ENCODE measurements at regions not wholly inside any gene's neighbourhood (a gene's known extent, or its start where the extent isn't known, plus 50 kb on each side); places are given as distances from the start of the nearest gene placed in this dataset.

DNA sequence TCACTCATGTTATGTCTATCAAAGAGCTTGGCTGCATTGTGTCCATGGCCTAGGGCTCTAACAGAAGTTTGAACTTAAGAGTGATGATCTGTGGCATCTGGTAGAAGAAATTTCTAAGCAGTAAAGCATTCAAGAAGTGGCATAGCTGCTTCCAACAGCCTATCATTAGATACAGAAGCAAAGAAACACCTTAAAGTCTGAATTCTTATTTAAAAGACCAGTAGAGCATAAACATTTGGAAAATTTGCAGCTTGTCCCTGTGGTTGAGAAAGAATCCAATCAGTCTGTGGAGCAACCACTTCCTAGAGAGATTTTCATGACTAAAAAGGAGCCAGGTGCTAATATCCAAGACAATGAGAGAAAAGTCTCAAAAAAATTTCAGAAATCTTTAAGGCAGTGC, 165.5 kb downstream of the SNX7 start:
- Histone ChIP-seq H3K9me3 (no peaks in the 10 kb centered on the region), H3K4me3 (no peak overlapping the region), H3K36me3 (no peaks in the 10 kb centered on the region), H3K27me3 (no peaks in the 10 kb centered on the region), H3K4me1 (no peaks in the 10 kb centered on the region), H3K27ac (no peak overlapping the region)
- TF ChIP-seq POLR2AphosphoS5 (IDR thresholded peaks at IDR 0.05) (no peak), EP300 (IDR thresholded peaks at IDR 0.05; ENCODE audit: low read depth) (no peak)
- in situ Hi-C loops (cut with MboI; ENCODE audit: low pct_ligation_motif_present in 1 of 4, low pct_unique_long_range_greater_than_20kb in 1 of 4, low sequenced_read_pairs in 3 of 4) = no loop called here
- intact Hi-C loops (cut with DNase I; ENCODE audit: low total_unique reads) = no loop called here
- DNase-seq = no peak

DNA sequence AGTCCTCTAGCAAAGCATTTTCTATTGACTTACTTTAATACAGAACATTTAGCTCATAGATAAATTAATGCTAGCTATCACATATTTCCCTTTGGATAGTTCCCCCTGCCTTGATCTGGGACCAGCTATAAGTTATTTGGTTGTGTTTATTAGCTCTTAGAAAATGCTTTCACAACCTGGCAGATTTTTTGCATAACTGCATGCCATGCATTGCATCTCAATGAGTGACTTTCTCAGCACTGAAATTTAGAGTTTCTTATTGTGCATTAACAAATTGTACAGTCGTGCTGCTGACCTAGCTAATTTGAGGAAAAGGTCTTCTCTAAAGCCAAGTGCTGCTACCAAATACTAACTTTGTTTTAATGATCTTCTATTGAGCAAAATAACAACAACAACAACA, 164.8 kb downstream of the PLPPR5 start:
- H3K4me1 ChIP-seq = no peaks in the 10 kb centered on the region
- intact Hi-C loops (cut with DNase I; ENCODE audit: low total_unique reads) = no loop called here
- no peak for DNase-seq
- H3K27me3 ChIP-seq = no peaks in the 10 kb centered on the region
- 66 to 78% methylated on average over 1 of the region's 1 CpG for WGBS, 2 donors (ENCODE audit: low coverage in 1 of 2)
- H3K9me3 ChIP-seq = no peaks in the 10 kb centered on the region
- H3K4me3 ChIP-seq = no peak overlapping the region
- TF ChIP-seq, protein P1, sequence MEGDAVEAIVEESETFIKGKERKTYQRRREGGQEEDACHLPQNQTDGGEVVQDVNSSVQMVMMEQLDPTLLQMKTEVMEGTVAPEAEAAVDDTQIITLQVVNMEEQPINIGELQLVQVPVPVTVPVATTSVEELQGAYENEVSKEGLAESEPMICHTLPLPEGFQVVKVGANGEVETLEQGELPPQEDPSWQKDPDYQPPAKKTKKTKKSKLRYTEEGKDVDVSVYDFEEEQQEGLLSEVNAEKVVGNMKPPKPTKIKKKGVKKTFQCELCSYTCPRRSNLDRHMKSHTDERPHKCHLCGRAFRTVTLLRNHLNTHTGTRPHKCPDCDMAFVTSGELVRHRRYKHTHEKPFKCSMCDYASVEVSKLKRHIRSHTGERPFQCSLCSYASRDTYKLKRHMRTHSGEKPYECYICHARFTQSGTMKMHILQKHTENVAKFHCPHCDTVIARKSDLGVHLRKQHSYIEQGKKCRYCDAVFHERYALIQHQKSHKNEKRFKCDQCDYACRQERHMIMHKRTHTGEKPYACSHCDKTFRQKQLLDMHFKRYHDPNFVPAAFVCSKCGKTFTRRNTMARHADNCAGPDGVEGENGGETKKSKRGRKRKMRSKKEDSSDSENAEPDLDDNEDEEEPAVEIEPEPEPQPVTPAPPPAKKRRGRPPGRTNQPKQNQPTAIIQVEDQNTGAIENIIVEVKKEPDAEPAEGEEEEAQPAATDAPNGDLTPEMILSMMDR (IDR thresholded peaks at IDR 0.05) = no peak
- TF ChIP-seq EP300 (IDR thresholded peaks at IDR 0.05; ENCODE audit: low read depth) = no peak
- TF ChIP-seq POLR2AphosphoS5 (IDR thresholded peaks at IDR 0.05) = no peak
- TF ChIP-seq POLR2A (IDR thresholded peaks at IDR 0.05) = no peak
- in situ Hi-C loops (cut with MboI; ENCODE audit: low pct_ligation_motif_present in 1 of 4, low pct_unique_long_range_greater_than_20kb in 1 of 4, low sequenced_read_pairs in 3 of 4) = no loop called here
- H3K36me3 ChIP-seq = no peaks in the 10 kb centered on the region
- H3K27ac ChIP-seq = no peak overlapping the region

Measured in transverse colon (tissue), 4 donors.